GM21515 (cell line): ENCODE measurements at regions not wholly inside any gene's neighbourhood (a gene's known extent, or its start where the extent isn't known, plus 50 kb on each side); places are given as distances from the start of the nearest gene placed in this dataset.
"Not testable (repeated sequence)": the region's sequence is repeated elsewhere in the genome, so short reads cannot be mapped to it uniquely, and the experiment has no call there.

Source experiments
- ATAC-seq: cut with Tn5 transposase; IDR thresholded peaks from one replicate; pipeline ENCODE4 v1.9.1; 2021; ENCODE audit not compliant: unreplicated experiment

DNA sequence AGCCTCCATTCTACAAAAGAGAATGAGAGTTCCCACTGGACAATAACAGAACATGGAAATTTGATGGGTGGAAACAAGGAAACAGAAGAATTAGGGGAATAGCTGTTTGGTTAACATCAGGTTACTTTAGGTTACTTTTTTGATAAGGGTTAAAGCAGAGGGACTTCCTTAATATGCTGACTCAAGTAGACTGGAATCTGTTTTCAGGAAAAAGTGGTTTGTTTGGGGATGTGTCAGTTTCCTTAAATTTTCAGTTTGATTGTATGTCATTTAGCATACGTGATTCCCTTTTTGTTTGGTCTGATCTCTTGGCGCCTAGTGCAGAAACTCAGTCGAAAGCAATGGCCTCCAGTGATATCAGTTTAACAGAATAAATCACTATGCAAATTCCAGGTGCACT is 411.8 kb upstream of the GRM7 start:
- ATAC-seq = no peak

DNA sequence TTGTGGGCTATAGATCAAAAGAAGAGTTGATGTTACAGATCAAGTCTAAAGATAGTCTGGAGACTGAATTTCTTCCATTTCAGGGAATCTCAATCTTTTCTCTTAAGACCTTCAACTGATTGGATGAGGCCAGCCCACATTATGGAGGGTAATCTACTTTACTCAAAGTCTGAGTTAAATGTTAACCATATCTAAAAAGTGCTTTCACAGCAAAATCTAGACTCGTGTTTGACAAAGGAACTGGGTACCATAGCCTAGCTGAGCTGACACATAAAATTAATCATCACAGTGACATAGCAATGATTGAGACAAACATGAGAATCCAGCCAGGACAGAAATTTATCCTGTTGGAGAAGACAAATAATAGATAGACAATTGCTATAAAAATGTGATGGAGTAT is 407.9 kb upstream of the GRM7 start:
- ATAC-seq = no peak

DNA sequence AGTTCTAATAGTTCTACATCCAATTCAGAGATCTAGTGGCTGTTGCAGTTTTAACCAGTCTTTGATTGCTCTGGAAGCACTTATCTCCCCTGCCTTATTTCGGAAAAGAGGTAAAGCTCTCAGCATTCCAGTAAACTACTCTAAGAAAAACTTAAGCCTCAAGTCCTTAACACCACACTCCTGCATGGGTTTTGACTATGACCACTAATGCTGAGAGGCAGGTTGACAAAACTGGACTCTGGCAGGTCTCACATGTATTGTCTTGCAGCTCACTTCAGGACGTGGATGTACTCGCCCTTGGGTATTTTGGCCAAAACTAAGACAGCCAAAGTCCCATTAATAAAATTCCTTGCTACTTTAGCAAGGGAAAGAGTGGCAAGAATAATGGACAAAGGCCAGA is 405.9 kb upstream of the GRM7 start:
- ATAC-seq = no peak

DNA sequence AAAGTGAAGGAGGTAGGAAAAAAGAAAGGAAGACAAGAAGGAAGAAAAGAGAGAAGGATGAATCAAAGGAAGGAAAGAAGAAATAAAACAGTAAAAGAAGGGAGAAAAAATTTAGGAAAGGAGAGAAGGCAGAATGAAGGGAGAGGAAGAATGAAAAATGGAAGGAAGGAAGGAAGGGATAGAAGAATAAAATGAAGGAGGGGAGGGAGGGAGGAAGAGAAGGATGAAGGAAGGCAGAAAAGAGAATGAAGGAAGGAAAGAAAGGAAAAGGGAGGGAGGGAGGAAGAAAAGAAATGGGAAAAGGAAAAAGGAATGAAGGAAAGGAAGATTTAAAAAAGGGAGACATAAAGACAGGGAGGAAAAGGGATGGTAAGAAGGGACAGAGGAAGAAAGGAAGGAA is 393.7 kb upstream of the GRM7 start:
- no peak for ATAC-seq

DNA sequence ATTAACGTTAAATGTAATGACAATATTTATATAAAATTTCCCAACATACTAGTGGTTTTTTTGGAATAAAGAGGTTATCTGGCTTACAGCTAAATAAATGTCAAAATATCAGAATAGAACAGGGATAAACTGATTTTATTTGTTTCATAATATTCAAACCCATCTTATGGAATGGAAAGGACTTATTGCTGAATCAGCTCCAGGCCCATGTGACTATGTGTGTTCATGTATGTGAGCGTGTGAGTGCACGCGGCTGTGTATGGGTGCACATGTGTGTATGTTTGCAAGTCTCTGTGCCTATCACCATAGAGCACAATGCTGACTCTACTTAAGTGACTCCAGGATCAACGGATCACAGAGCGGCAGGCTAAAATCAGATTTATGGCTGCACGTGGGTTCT is 392.3 kb upstream of the GRM7 start:
- ATAC-seq = no peak

DNA sequence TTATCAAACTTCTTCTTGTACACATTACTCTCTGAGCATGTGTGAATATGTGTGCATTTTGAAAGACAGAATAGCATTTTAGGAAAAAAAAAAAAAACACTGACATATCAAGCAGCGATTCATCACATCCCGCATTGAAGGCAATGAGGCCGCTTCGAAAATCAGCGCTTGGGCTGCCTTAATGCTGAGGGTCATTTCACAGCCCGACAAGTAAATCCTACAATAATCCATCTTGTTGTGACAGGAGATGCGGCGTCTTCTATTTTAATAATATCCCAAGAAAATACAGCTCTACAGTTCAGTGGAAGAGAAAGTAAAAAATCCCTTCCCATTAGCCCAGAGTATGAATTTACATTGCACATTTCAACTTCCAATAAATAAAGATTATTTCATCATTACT is 389.2 kb upstream of the GRM7 start:
- ATAC-seq = no peak

DNA sequence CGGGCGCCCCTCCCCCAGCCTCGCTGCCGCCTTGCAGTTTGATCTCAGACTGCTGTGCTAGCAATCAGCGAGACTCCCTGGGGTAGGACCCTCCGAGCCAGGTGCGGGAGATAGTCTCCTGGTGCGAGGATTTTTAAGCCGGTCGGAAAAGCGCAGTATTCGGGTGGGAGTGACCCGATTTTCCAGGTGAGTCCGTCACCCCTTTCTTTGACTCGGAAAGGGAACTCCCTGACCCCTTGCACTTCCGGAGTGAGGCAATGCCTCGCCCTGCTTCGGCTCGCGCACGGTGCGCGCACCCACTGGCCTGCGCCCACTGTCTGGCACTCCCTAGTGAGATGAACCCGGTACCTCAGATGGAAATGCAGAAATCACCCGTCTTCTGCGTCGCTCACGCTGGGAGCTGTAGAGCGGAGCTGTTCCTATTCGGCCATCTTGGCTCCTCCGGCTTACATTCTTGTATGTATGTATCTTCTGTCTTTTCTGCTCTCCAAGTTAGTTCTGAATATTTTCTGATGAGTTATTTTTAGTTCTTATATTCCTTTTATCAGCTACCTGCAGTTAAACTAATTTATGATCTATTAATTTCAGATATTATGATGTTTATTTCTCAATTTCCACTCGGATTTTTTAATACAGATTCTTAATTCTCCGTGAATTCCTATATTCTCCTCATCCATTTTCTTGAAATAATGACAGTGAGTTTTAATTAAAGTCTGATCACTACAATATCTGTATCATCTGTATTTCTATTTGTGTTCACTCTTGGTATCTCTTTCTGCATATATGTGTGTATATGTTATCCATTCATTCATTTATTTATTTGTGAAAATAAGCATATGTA is 370.2 kb upstream of the GRM7 start:
- not testable (repeated sequence) for ATAC-seq

DNA sequence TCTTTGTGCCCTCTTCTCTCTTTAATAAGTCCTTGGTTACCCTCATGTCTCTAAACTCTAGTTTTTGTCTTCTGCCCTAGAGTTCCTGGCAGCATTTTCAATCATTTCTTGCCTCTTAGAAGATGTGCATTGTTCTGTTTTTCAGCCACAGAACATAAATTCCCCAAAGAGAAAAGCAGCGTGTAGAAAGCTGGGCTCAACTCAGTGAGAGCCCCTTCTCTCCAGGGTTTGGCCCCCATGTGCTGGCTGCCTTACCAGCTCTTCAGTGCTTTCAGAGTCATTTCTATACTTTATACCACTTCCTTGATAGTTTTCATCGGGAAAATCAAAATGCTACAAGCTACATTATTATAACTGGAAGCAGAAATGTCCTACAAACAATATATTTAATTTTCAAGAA is 369.1 kb upstream of the GRM7 start:
- ATAC-seq = no peak

DNA sequence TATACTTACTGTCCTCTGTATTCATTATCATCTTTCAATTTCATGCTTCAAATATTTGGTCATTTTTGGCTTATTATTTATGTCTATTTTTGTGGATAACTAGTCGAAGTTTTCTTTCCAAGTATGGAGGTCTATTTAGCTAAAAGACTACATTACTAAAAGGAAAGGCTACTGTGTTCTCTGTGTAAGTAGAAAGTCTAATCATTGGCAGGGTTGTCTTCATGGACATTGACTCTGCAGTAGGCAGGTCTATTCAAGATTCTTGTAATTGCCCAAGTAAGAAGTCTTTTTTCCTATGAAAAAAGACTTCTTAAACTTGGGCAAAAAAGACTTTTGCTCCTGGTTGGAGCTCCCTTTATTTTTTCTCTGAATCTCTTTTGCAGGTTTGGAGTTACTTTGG is 368.6 kb upstream of the GRM7 start:
- no peak for ATAC-seq

DNA sequence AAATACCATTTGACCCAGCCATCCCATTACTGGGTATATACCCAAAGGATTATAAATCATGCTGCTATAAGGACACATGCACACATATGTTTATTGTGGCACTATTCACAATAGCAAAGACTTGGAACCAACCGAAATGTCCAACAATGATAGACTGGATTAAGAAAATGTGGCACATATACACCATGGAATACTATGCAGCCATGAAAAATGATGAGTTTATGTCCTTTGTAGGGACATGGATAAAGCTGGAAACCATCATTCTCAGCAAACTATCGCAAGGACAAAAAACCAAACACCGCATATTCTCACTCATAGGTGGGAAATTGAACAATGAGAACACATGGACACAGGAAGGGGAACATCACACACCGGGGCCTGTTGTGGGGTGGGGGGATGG is 362.0 kb upstream of the GRM7 start:
- ATAC-seq = not testable (repeated sequence)

DNA sequence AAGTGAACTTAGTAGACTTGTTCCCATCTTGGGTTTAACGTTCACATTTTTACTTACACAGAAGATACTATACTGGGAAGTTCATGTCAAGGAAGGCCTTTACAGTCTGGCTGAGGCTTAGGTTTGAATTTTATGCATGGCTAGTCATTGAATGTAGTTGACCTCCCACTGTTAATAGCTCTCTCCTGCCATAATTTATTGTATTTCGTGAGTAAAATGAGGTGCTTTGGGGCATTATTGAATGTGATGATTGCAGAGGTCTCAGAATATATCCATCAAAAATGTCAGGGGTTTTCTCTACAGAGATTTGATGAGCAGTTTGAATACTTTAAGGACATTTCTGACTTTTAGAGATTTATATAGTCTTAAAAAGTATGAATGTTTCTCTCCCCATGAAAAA is 356.6 kb upstream of the GRM7 start:
- no peak for ATAC-seq

DNA sequence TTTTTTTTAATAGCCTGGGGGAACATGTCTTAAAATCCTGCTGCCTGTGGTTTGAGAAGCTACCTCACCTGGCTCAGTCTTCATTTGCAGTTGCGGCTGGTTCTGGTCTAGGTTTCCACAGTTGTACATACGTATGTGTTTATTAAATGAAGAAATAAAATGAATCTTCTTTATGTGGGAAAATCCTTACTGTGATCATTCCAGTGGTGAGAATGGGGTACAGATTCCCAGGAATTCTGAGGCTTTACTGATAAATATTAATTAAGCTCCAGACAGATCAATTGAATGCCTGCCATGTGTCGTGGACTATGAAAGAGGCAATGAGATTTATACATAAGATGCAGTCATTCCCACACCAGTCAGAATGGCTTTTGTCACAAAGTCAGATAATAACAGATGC is 356.1 kb upstream of the GRM7 start:
- ATAC-seq = no peak

DNA sequence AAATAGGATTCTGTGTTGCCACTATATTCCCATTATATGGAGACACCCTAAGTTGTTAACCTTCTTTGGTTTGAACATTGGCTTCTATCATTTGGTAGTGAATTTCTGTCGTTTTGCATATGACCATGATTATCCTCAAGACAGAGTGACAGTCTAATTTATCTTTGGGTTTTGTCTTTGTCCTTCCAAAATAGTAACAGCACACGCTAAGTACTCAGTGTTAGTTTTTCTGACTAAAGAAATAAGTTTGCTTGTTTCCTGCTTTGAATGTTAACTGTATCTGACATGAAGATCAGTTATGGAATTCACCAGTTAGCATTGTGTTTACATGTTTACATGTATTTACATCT is 352.5 kb upstream of the GRM7 start:
- ATAC-seq = no peak

DNA sequence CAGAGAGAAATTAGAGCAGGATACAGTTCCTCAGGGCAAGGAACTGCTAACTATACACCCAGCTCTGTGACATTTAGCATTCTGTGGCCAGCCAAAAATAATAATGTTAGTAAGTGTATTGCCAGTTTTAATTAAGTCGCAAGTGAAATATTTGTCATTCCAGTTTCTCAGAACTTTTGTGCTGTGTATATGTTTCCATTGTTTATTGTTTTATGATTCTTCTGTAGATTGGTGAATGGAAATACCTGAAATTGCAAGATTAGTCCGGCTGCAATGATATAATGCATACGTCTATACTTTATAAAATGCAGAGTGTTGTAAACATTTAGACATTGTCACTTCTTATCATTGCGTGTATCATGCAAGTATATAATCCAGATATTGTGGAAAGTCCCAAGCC is 351.3 kb upstream of the GRM7 start:
- no peak for ATAC-seq

DNA sequence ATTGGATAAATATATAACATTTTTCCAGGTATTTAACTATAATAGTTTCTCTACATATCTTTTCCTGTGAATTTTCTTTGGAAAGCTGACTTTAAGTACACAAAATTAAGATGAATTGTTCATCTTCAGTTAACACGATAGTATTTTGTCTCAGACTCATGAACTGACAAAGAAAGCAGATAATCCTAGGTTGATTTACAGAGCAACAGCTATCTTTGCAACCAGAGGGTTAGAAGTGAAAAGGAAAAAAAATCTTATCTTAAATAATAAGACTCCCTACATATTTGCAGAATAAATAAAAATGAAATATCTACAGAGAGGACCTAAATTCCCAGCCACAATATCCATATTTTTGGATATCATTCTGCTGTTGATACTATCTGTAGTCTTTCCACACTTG is 350.2 kb upstream of the GRM7 start:
- ATAC-seq = no peak

DNA sequence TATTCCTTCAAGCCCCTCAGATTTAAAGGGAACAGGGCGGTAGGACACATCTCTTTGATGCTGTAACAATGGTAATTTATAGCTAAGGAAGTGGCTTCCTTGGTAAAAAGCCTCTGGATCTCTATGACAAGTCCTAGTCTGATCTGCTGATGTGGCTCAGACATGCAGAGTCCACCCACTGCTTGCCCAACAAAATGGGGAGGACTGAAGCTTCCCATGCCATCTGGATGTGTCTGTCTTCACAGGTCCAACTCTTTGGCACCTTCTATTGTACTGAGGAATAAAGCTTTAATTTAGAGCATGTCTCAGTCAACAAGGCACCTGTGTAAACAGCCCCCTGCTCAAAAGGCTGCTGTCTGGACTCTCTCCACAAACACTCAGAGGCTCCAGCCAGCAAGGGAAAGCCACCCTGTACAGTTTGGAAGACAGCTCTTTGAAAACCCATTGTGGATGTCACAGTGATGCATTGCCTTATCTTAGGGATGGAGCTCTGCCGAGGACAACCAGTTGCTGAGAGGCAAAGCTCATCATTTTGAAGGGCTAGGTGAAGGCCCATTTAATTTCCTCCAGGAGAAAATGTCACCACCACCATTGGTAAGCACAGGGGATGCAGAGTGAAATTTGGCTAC is 348.6 kb upstream of the GRM7 start:
- ATAC-seq = no peak

DNA sequence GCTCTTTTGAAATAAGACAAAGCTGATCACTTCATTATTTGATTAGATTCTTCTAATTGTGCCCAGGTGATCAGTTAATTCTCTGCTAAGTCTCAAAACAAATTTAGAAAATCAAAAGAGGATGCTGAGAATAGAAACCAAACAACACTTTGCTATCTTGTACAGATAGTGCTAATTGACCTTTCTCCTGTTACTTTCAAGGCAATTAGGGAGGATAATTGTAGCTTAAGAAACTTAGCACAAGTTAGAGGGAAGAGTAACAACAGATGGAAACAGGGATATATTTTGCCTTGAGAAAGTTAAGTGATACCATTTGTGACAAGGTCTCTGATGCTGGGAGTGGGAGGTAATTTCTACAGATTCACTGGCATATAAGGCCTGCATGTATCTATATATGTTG is 344.8 kb upstream of the GRM7 start:
- ATAC-seq = no peak

DNA sequence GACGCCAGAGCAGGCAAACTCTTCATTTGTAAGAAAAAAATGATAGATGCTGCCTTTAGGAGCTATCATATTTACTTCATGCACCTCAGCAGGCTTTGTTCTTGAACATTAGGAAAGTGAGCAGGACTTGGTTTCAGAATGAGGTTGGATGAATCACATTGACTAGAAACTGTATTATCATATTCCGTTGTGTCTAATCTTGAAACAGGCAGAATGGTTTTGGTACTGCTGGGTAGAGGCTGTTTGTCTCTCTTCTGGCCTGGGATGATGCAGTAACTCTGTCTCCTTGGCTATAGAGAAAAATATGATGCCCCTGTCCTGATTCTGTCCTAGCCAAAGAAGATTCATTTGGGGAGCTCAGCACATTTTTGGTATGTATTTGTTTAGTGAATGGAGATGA is 344.2 kb upstream of the GRM7 start:
- ATAC-seq = no peak

DNA sequence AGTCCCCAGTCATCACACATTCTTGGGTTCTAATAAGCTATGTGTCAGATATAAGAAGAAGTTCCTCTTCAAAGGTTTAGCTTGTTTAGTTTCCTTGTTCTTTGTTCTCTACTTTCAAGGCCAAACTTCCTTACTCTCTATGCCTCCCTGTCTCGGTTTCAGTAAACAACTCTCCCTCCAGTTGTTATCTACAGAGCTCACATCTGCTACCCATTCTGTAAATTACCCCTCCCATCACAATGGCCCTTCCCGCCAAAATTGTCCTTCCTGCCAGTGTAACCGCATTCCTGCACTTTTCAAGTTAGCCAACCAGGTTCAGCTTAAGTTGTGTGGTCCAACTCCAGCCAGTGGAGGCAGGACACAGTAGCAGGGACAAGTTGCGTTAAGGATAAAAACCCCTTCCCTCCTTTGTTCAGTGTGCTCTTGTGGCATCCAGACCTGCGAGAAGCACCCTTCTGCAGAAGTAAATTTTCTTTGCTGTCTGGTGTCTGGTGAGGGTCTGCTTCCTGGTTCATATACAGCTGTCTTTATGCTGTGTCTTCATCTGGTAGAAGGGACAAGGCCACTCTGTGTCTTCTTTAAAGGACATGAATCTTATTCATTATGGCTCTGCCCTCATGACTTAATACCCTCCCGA is 342.1 kb upstream of the GRM7 start:
- no peak for ATAC-seq

DNA sequence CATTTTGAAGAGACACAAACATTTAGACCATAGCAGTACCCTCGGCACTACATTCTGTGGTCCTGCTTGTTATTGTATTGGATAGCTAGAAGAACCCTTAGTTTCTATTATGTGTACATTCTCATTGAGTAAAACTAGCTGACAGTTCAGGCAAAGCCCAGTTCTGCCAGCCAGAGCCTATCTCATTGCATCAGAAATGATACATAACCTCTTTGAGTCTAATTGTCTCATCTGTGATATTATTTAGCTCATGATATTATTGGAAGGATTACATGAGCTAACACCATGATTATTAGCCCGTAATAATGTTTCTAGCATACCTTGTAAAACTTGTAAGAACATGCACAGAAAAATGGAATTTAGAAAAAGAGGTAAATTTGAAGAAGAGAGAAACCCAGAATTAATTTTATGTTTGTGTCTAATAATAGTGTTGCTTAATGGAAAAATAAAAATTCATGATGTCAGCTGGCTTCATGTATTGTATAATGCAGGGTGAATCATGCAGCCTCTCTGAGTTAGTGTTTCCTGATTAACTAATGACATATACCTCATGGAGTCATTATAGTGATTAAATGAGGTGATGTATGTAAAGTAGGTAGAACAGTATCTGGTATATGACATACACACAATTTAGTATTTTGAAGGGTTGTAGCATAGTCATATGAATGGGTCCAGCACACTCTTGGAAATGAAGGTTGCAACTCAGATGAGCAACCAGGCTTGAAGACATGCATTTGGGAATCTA is 339.4 kb upstream of the GRM7 start:
- no peak for ATAC-seq

DNA sequence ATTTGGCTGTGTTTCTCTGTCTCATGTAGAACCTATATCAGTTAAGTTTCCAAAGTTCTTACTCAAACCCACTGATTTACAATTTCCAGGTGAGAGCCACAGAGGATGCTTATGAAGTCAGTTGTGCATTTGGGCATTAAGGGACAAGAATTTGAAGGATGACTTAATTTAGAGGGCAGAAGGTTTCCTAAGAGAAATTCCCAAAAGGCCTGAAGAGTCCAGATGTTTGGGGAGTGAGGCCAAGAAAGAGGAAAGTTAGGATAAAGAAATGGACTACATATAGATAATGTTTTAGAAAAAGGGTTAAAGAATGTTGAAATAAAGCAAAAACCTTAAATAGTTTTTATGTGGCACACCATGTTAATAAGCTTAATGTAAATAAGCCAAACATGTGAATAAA is 338.7 kb upstream of the GRM7 start:
- ATAC-seq = no peak

DNA sequence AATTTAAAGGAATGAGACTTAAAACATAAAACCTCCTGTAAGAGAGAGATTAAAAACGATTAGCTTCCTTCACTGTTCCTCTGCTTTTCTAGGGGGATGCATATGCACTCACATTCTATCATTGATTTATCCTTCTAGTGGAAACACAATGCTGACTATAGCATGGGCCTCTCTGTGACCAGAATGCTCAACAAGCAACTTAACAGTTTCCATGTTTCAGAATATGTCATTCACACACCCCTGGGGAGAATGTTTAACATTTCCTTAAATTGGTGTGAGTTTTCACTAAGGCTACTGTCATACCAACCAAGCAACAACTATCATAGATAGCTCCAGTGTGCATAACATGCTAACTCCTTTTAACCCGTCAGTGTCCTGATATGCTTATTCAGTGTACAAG is 337.9 kb upstream of the GRM7 start:
- no peak for ATAC-seq
